ENCODE measurements at regions not wholly inside any gene's neighbourhood (a gene's known extent, or its start where the extent isn't known, plus 50 kb on each side); places are given as distances from the start of the nearest gene placed in this dataset.

DNA sequence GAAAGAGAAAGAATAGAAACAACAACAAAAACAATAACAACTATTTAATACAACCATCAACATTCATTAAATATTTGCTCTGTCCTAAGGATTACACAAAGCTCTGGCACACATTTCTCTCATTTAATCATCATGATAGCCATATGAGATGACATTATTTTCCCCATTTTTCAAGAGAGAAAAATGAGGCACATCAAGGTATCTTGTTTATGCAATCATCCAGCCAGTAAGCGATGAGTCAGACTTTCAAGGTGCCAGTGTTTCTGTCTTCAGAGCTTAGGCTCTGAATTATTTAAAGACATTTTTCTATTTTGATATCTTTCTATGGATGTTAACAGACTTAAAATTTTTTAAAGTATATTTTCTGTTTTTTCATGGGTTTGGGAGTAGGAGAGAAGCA lies 541.8 kb upstream of the SMIM31 start:
- TF ChIP-seq, protein P1, sequence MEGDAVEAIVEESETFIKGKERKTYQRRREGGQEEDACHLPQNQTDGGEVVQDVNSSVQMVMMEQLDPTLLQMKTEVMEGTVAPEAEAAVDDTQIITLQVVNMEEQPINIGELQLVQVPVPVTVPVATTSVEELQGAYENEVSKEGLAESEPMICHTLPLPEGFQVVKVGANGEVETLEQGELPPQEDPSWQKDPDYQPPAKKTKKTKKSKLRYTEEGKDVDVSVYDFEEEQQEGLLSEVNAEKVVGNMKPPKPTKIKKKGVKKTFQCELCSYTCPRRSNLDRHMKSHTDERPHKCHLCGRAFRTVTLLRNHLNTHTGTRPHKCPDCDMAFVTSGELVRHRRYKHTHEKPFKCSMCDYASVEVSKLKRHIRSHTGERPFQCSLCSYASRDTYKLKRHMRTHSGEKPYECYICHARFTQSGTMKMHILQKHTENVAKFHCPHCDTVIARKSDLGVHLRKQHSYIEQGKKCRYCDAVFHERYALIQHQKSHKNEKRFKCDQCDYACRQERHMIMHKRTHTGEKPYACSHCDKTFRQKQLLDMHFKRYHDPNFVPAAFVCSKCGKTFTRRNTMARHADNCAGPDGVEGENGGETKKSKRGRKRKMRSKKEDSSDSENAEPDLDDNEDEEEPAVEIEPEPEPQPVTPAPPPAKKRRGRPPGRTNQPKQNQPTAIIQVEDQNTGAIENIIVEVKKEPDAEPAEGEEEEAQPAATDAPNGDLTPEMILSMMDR (IDR thresholded peaks at IDR 0.05): no peak
- no peak for TF ChIP-seq POLR2A (IDR thresholded peaks at IDR 0.05)
- intact Hi-C loops (cut with DNase I; ENCODE audit: low total_unique reads): no loop called here
- DNase-seq (ENCODE audit: low spot score in 2 of 2): no peak
- H3K4me3 ChIP-seq (ENCODE audit: low read depth, poor library complexity, severe bottlenecking): no peak overlapping the region
- 88 to 94% methylated on average over 1 of the region's 1 CpG for WGBS, 2 donors

DNA sequence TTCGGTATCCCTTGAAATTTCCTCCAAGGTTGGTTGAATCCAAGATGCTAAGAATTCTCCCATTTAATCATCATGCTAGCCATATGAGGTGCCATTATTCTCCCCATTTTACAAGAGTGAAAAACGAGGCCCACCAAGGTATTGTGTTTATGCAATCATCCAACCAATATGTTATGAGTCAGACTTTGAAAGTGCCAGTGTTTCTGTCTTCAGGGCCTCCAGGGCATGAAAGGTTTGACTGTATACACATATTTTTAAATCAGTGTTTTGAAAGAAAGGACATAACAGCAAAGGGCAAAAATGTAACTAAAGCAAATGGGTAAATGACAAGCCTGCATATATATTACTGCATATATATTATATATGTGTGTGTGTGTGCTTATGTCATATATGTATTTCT lies 541.2 kb upstream of the SMIM31 start:
- WGBS, 2 donors: 47 to 54% methylated on average over 2 of the region's 2 CpGs
- TF ChIP-seq, protein P1 (IDR thresholded peaks at IDR 0.05): no peak
- no peak for TF ChIP-seq POLR2A (IDR thresholded peaks at IDR 0.05)
- intact Hi-C loops (cut with DNase I; ENCODE audit: low total_unique reads): no loop called here
- no peak for DNase-seq (ENCODE audit: low spot score in 2 of 2)
- no peak overlapping the region for H3K4me3 ChIP-seq (ENCODE audit: low read depth, poor library complexity, severe bottlenecking)

DNA sequence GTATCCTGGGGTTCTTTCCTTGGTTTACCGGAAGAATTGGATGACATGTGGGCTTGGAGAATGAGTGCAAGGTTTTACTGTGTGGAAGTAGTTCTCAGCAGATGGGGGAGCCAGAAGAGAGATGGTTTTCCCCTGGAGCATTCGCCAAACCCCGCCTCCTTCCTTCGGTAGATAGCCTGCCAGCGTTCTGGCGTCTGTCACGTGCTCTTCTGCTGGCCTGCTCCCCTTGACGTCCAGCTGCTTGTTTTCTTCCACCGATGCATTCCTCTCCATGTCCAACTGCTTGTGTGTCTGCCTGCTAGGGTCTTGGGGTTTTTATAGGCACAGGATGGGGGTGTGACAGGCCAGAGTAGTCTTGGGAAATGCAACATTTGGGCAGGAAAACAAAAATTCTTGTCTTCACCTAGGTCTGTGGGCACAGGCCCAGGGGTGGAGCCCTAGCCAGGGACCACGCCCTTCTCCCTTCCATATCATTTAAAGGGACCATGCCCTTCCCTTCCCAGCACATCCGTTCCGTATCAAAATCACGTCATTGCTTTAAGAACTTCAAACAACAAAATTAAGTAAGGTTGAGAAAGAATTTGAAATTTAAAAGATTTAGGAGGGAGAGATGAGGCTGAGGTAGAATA lies 538.7 kb upstream of the SMIM31 start:
- H3K4me3 ChIP-seq (ENCODE audit: low read depth, poor library complexity, severe bottlenecking): no peak overlapping the region
- intact Hi-C loops (cut with DNase I; ENCODE audit: low total_unique reads): no loop called here
- WGBS, 2 donors: 65 to 75% methylated on average over 13 of the region's 13 CpGs
- no peak for DNase-seq (ENCODE audit: low spot score in 2 of 2)
- no peak for TF ChIP-seq POLR2A (IDR thresholded peaks at IDR 0.05)
- TF ChIP-seq, protein P1 (IDR thresholded peaks at IDR 0.05): no peak

DNA sequence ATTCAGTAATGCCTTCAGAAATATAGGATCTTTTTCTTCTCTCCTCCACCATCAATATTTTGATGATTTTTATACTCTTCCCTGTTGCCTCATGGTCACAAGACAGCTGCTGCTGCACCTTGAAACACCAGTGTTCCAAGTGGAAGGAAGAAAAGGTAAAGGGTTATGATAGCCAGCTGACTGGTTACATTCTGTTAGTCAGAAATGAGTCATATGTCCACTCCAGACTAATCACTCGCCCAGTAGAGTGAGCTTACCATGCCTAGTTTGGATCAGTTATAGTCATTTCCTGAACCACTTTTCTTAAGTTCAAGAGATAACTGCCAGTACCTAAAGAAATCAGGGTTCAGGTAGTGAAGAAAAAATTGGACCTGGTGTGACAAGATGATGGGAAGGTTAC lies 532.3 kb upstream of the SMIM31 start:
- no peak overlapping the region for H3K4me3 ChIP-seq (ENCODE audit: low read depth, poor library complexity, severe bottlenecking)
- TF ChIP-seq, protein P1 (IDR thresholded peaks at IDR 0.05): no peak
- no peak for TF ChIP-seq POLR2A (IDR thresholded peaks at IDR 0.05)
- intact Hi-C loops (cut with DNase I; ENCODE audit: low total_unique reads): no loop called here
- no peak for DNase-seq (ENCODE audit: low spot score in 2 of 2)
- WGBS, 2 donors: 82 to 85% methylated on average over 1 of the region's 1 CpG

DNA sequence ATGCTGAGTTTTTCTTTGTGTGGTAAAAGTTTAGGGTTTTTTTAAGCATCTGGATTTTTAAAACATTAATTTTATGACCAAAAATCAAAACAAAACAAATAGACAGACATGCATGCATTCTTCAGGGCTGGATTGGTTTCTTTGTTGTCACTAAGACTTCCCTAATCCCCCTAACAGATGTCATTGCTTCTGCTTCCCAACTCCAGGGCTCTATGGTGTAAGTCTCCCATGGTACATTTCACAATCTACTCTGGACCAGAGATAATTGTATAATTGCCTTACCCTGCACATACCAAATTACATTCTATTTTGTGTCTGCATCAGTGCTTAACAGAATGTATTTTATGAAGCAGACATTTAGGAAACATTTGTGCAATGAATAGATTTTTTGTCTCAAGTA lies 529.1 kb upstream of the SMIM31 start:
- TF ChIP-seq POLR2A (IDR thresholded peaks at IDR 0.05): no peak
- TF ChIP-seq, protein P1 (IDR thresholded peaks at IDR 0.05): no peak
- intact Hi-C loops (cut with DNase I; ENCODE audit: low total_unique reads): no loop called here
- DNase-seq (ENCODE audit: low spot score in 2 of 2): no peak
- no peak overlapping the region for H3K4me3 ChIP-seq (ENCODE audit: low read depth, poor library complexity, severe bottlenecking)

DNA sequence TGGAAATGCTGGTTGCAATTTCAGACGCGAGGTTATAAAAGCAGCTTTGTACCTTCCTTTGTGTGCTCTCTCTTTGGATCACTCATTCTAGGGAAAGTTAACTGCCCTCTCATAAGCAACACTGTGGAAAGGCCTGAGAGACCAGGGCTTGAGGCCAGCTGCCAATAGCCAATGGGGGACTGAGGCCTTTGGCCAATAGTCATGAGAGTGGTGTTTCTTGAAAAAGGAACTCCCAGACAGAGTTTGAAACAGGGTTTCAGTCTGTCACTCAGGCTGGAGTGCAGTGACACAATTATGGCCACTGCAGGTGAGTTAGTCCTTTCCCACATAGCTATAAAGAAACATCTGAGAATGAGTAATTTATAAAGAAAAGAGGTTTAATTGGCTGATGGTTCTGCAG lies 524.7 kb upstream of the SMIM31 start:
- TF ChIP-seq, protein P1 (IDR thresholded peaks at IDR 0.05): no peak
- no peak for TF ChIP-seq POLR2A (IDR thresholded peaks at IDR 0.05)
- whole genome bisulfite sequencing, 2 donors: 84 to 92% methylated on average over 2 of the region's 2 CpGs
- no peak overlapping the region for H3K4me3 ChIP-seq (ENCODE audit: low read depth, poor library complexity, severe bottlenecking)
- intact Hi-C loops (cut with DNase I; ENCODE audit: low total_unique reads): no loop called here
- no peak for DNase-seq (ENCODE audit: low spot score in 2 of 2)
